ENCODE measurements at regions not wholly inside any gene's neighbourhood (a gene's known extent, or its start where the extent isn't known, plus 50 kb on each side); places are given as distances from the start of the nearest gene placed in this dataset.

DNA sequence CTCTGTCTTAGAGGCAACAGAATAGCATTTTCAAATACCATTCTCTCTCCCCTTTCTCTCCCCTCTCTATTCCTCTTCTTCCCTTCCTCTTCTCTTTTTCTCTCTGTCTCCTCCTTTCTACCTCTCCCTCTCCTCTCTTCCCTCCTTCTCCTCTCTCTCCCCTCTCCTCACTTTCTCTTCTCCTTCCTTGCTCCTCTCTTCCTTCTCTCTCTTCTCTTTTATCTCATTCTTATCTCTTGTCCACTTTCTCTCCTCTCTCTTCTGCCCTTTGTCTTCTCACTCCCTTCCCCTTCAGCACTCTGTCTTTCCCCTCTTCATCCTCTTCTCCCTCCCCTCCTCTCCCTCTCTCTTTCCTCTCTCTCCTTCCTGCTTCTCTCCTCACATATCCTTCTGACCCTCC lies 2265.8 kb upstream of the TENM3 start:
- TF ChIP-seq, protein P1, sequence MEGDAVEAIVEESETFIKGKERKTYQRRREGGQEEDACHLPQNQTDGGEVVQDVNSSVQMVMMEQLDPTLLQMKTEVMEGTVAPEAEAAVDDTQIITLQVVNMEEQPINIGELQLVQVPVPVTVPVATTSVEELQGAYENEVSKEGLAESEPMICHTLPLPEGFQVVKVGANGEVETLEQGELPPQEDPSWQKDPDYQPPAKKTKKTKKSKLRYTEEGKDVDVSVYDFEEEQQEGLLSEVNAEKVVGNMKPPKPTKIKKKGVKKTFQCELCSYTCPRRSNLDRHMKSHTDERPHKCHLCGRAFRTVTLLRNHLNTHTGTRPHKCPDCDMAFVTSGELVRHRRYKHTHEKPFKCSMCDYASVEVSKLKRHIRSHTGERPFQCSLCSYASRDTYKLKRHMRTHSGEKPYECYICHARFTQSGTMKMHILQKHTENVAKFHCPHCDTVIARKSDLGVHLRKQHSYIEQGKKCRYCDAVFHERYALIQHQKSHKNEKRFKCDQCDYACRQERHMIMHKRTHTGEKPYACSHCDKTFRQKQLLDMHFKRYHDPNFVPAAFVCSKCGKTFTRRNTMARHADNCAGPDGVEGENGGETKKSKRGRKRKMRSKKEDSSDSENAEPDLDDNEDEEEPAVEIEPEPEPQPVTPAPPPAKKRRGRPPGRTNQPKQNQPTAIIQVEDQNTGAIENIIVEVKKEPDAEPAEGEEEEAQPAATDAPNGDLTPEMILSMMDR (IDR thresholded peaks at IDR 0.05; ENCODE audit: insufficient read depth, low read length): no peak
- no peak for TF ChIP-seq SPI1 (IDR thresholded peaks at IDR 0.05; ENCODE audit: borderline replicate concordance, low read depth)
- TF ChIP-seq GABPA (IDR thresholded peaks at IDR 0.05; ENCODE audit: low read depth): no peak
- TF ChIP-seq REST (IDR thresholded peaks at IDR 0.05; ENCODE audit: insufficient replicate concordance, low read depth): no peak
- TF ChIP-seq POLR2AphosphoS5 (IDR thresholded peaks at IDR 0.05; ENCODE audit: low read depth): no peak
- no peak overlapping the region for H3K4me3 ChIP-seq (replicated peaks; ENCODE audit: insufficient read depth, low read length)
- H3K27ac ChIP-seq (replicated peaks): no peak overlapping the region
- H3K27me3 ChIP-seq (ENCODE audit: insufficient read depth, poor library complexity, severe bottlenecking): no peaks in the 10 kb centered on the region
- no peak for DNase-seq (ENCODE audit: low read depth in 1 of 2, low spot score in 1 of 2)

DNA sequence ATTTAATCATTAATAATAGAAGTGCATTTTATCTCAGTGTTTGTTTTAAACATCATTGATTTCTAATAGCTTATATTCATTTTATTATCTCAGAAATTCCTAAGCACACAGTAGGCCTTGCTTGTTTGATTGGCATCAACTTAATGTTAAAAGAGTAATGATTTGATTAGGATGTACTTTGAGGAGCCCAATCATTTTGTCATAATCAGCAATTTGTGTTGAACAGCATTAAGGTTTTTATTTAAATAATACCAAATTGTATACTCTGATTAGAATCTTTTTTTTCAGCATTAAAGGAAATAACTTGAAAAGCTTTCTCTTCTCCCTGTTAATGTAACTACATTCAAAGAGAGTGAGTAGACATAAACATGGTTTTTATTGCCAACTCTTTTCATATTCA lies 2262.0 kb upstream of the TENM3 start:
- no peak for DNase-seq (ENCODE audit: low read depth in 1 of 2, low spot score in 1 of 2)
- TF ChIP-seq REST (IDR thresholded peaks at IDR 0.05; ENCODE audit: insufficient replicate concordance, low read depth) (no peak), GABPA (IDR thresholded peaks at IDR 0.05; ENCODE audit: low read depth) (no peak), POLR2AphosphoS5 (IDR thresholded peaks at IDR 0.05; ENCODE audit: low read depth) (no peak), SPI1 (IDR thresholded peaks at IDR 0.05; ENCODE audit: borderline replicate concordance, low read depth) (no peak)
- TF ChIP-seq, protein P1 (IDR thresholded peaks at IDR 0.05; ENCODE audit: insufficient read depth, low read length): no peak
- Histone ChIP-seq H3K4me3 (replicated peaks; ENCODE audit: insufficient read depth, low read length) (no peak overlapping the region), H3K27ac (replicated peaks) (no peak overlapping the region), H3K27me3 (ENCODE audit: insufficient read depth, poor library complexity, severe bottlenecking) (no peaks in the 10 kb centered on the region)

DNA sequence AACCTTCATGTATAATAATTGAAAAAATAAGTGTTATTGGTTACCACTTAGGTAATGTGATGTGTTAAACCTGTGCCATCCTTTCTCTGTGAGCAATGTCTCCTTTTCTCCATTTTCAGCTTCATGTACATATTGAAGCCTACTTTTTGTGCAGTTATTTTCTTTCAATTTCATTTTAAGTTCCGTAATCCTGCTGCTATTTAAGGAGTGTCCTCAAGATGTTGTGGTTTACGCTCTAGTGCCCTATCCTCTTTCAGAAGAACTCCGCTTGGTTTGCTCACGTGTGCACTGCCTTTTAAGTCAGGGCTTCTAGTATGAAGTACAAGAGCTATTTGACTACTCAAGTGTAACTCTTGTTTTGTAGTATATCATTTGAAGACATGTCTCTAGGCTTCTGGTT lies 2253.2 kb upstream of the TENM3 start:
- peak in 1 of 2 experiments; percentile 4 for DNase-seq (ENCODE audit: low read depth in 1 of 2, low spot score in 1 of 2)
- H3K27ac ChIP-seq (replicated peaks): no peak overlapping the region
- TF ChIP-seq GABPA (IDR thresholded peaks at IDR 0.05; ENCODE audit: low read depth) (no peak), REST (IDR thresholded peaks at IDR 0.05; ENCODE audit: insufficient replicate concordance, low read depth) (no peak), SPI1 (IDR thresholded peaks at IDR 0.05; ENCODE audit: borderline replicate concordance, low read depth) (no peak), POLR2AphosphoS5 (IDR thresholded peaks at IDR 0.05; ENCODE audit: low read depth) (no peak)
- TF ChIP-seq, protein P1 (IDR thresholded peaks at IDR 0.05; ENCODE audit: insufficient read depth, low read length): no peak
- no peaks in the 10 kb centered on the region for H3K27me3 ChIP-seq (ENCODE audit: insufficient read depth, poor library complexity, severe bottlenecking)
- H3K4me3 ChIP-seq (replicated peaks; ENCODE audit: insufficient read depth, low read length): no peak overlapping the region

All from HL-60 (cell line).